Spleen (tissue), 11 donors: ENCODE measurements at regions not wholly inside any gene's neighbourhood (a gene's known extent, or its start where the extent isn't known, plus 50 kb on each side); places are given as distances from the start of the nearest gene placed in this dataset.

ENCODE experiments used
- DNase-seq: peaks from one replicate; pipeline ENCODE4 v3.0.0-alpha.2; 2020
- H3K27ac ChIP-seq, 8 donors: fragments of 200-600 bp; sonication (generic) in 7 of 8; 1 replicate in 4 of 8; 2 replicates in 4 of 8; pipeline versions ENCODE4 v1.5.0 to v1.8.0; 2016 to 2021; ENCODE audit warnings: inconsistent platforms in 4 of 8, mild to moderate bottlenecking in 4 of 8, moderate library complexity in 1 of 8
- H3K27me3 ChIP-seq, 7 donors: fragments of 200-600 bp; sonication (generic) in 6 of 7; replicated peaks in 1 of 7; 1 replicate in 4 of 7; 2 replicates in 3 of 7; pipeline versions ENCODE4 v1.5.0 to v1.8.0; 2016 to 2021; ENCODE audit warnings: inconsistent platforms in 3 of 7, mild to moderate bottlenecking in 1 of 7
- H3K36me3 ChIP-seq, 6 donors: fragments of 200-600 bp; sonication (generic) in 5 of 6; 1 replicate in 4 of 6; 2 replicates in 2 of 6; pipeline versions ENCODE4 v1.5.0 to v1.8.0; 2016 to 2021; ENCODE audit warnings: inconsistent platforms in 2 of 6
- H3K4me1 ChIP-seq, 6 donors: fragments of 200-600 bp; sonication (generic) in 5 of 6; 1 replicate in 3 of 6; 2 replicates in 3 of 6; pipeline versions ENCODE4 v1.5.0 to v1.8.0; 2016 to 2021; ENCODE audit warnings: inconsistent platforms in 3 of 6
- H3K4me3 ChIP-seq, 8 donors: fragments of 200-600 bp; sonication (generic) in 7 of 8; 1 replicate in 4 of 8; 2 replicates in 4 of 8; pipeline versions ENCODE4 v1.5.0 to v1.8.0; 2016 to 2021; ENCODE audit warnings: inconsistent platforms in 4 of 8, mild to moderate bottlenecking in 4 of 8, moderate library complexity in 2 of 8
- H3K9me3 ChIP-seq, 8 donors: fragments of 200-600 bp; sonication (generic) in 7 of 8; 1 replicate in 4 of 8; 2 replicates in 4 of 8; pipeline versions ENCODE4 v1.5.0 to v1.8.0; 2016 to 2021; ENCODE audit warnings: inconsistent platforms in 4 of 8
- CTCF ChIP-seq, 11 experiments: fragments of 200-600 bp in 7 of 11; fragments of 450-650 bp in 4 of 11; sonication (generic) in 4 of 11; IDR thresholded peaks in 8 of 11; conservative IDR thresholded peaks in 3 of 11; 1 replicate in 7 of 11; 2 replicates in 4 of 11; pipeline versions ENCODE4 v1.4.0 to v1.8.0; 2016 to 2021; ENCODE audit warnings: antibody characterized with exemption in 11 of 11, inconsistent platforms in 4 of 11, mild to moderate bottlenecking in 1 of 11
- POLR2A ChIP-seq, 3 donors: fragments of 450-650 bp; IDR thresholded peaks; one replicate each; pipeline ENCODE4 v1.5.1; 2017; ENCODE audit warnings: antibody characterized with exemption in 3 of 3, mild to moderate bottlenecking in 1 of 3
- POLR2AphosphoS5 ChIP-seq, 3 donors: sonication (generic); formaldehyde crosslinking; IDR thresholded peaks; one replicate each; pipeline ENCODE4 v1.5.1; 2017; ENCODE audit warnings: antibody characterized with exemption in 3 of 3
- WGBS, 5 donors: extraction: QIAGEN DNeasy Blood & Tissue Kit in 3 of 5; methylation state at CpG; one replicate each; pipeline versions ENCODE4 v1.1.5 to v1.1.7; 2013 to 2018; 5-methylcytosine and 5-hydroxymethylcytosine counted together
- intact Hi-C: fragments of 100-400 bp; cut with DNase I; formaldehyde crosslinking; loops from one replicate; pipeline ENCODE4 v1.15.0; 2023; ENCODE audit warnings: low total_unique reads
- donor health status: healthy with polysubstance abuse.
- donor health status: DM: no; HTN: no; CAD: no; lungs with moderate emphysema.
- donor health status: DM: no; HTN: no; CAD: no.
- donor health status: Bipolar disorder and iron deficiency.
- donor health status: healthy.
- donor health status: DM: no; HTN: no; CAD: no.
- donor health status: DM: yes; HTN: yes; CAD: no.

- no peak overlapping the region for H3K27ac ChIP-seq
- intact Hi-C loops: no loop called here
- H3K9me3 ChIP-seq: no peaks in the 10 kb centered on the region
- H3K27me3 ChIP-seq: peaks cover 0 to 22% (median 0%) of the 10 kb centered on the region in 7 donors
- no peak for DNase-seq
- H3K4me1 ChIP-seq: no peaks in the 10 kb centered on the region
- no peak overlapping the region for H3K4me3 ChIP-seq
- no peaks in the 10 kb centered on the region for H3K36me3 ChIP-seq
- 57 to 69% (median 66%) methylated on average over 9 of the region's 9 CpGs for WGBS, 5 donors
- TF ChIP-seq POLR2AphosphoS5 (IDR thresholded peaks at IDR 0.05) (no peak), POLR2A (IDR thresholded peaks at IDR 0.05) (no peak), CTCF (IDR thresholded peaks at IDR 0.05 in 8 of 11, conservative IDR thresholded peaks at IDR 0.05 in 3 of 11) (no peak)
These were observed 418.7 kb upstream of the DYNLRB2 start for GRCh38 chr16:80122115-80122514.

DNA sequence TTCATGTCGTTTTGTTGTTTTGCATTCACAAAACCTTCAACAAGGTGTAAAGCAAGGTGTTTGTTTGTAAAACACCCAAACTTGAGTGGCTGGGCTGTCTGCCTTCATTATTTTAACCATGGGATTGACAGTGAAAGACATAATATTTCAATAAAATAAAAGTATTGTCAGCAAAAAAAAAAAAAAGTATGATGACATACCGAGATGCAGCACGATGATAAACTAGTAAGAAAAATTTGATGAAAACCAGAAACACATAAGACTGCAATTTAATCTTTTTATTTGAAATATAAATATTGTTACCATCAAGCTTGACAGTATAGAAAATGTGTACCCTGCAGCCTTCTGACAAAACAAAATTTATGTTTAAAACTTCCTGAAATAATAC is 419.3 kb upstream of the DYNLRB2 start:
- no peak overlapping the region for H3K27ac ChIP-seq
- no peak for DNase-seq
- no peak overlapping the region for H3K4me3 ChIP-seq
- H3K27me3 ChIP-seq: peaks cover 0 to 22% (median 0%) of the 10 kb centered on the region in 7 donors
- intact Hi-C loops: no loop called here
- 61 to 80% (median 70%) methylated on average over 3 of the region's 3 CpGs for WGBS, 5 donors
- H3K4me1 ChIP-seq: no peaks in the 10 kb centered on the region
- TF ChIP-seq POLR2A (IDR thresholded peaks at IDR 0.05) (no peak), POLR2AphosphoS5 (IDR thresholded peaks at IDR 0.05) (no peak), CTCF (IDR thresholded peaks at IDR 0.05 in 8 of 11, conservative IDR thresholded peaks at IDR 0.05 in 3 of 11) (no peak)
- no peaks in the 10 kb centered on the region for H3K36me3 ChIP-seq
- no peaks in the 10 kb centered on the region for H3K9me3 ChIP-seq

DNA sequence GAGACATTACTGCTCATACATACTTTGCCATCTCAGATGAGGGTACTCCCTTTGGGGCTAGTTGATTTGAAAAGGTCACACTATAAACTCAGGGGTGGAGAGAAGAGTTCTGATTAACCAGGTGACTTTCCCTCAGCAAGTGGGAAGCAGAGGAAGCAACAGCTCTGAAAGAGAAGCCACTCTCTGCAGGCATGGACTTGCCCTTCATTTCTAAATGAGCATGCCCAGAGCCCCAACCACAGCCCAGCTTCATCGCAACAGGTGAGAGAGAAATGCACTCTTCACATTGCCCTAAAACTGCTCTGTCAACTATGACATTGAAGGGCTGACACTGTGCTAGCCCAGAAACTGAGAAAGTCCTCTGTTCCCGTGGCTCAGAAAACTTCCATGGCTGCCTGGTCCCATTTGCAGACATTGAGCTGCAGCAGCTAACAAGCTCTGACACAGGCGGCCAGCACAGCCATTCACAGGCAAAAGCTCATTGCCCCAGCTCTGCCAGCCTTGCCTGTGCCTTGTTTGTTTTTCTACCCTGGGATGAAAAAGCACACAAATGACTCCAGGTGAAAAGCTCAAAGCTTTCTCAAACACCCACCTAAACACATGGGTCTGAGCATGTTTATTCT is 419.8 kb upstream of the DYNLRB2 start:
- peaks cover 0 to 22% (median 0%) of the 10 kb centered on the region in 7 donors for H3K27me3 ChIP-seq
- no peaks in the 10 kb centered on the region for H3K4me1 ChIP-seq
- no peak overlapping the region for H3K27ac ChIP-seq
- no peak overlapping the region for H3K4me3 ChIP-seq
- TF ChIP-seq CTCF (IDR thresholded peaks at IDR 0.05 in 8 of 11, conservative IDR thresholded peaks at IDR 0.05 in 3 of 11): no peak
- no peak for TF ChIP-seq POLR2AphosphoS5 (IDR thresholded peaks at IDR 0.05)
- TF ChIP-seq POLR2A (IDR thresholded peaks at IDR 0.05): no peak
- intact Hi-C loops: no loop called here
- H3K9me3 ChIP-seq: no peaks in the 10 kb centered on the region
- no peak for DNase-seq
- 64 to 87% (median 78%) methylated on average over 3 of the region's 3 CpGs for WGBS, 5 donors
- no peaks in the 10 kb centered on the region for H3K36me3 ChIP-seq

- no peak for DNase-seq
- Histone ChIP-seq H3K27me3 (peaks cover 0 to 22% (median 0%) of the 10 kb centered on the region in 7 donors), H3K36me3 (no peaks in the 10 kb centered on the region), H3K9me3 (no peaks in the 10 kb centered on the region), H3K4me1 (no peaks in the 10 kb centered on the region), H3K4me3 (no peak overlapping the region), H3K27ac (no peak overlapping the region)
- 75 to 94% (median 89%) methylated on average over 4 of the region's 4 CpGs for WGBS, 5 donors
- intact Hi-C loops: no loop called here
- TF ChIP-seq POLR2AphosphoS5 (IDR thresholded peaks at IDR 0.05) (no peak), POLR2A (IDR thresholded peaks at IDR 0.05) (no peak), CTCF (IDR thresholded peaks at IDR 0.05 in 8 of 11, conservative IDR thresholded peaks at IDR 0.05 in 3 of 11) (no peak)
These were observed 423.1 kb upstream of the DYNLRB2 start for GRCh38 chr16:80117556-80118130.
